IPS-20b (cell line): ENCODE measurements at regions not wholly inside any gene's neighbourhood (a gene's known extent, or its start where the extent isn't known, plus 50 kb on each side); places are given as distances from the start of the nearest gene placed in this dataset.

Experiments
- H3K27ac ChIP-seq: one replicate; pipeline ENCODE4 v1.5.1; 2013; ENCODE audit warnings: low read length
- H3K27me3 ChIP-seq: 2 replicates; pipeline ENCODE4 v1.6.1; 2013; ENCODE audit warnings: mild to moderate bottlenecking, low read length, inconsistent platforms; ENCODE audit not compliant: insufficient read depth
- H3K36me3 ChIP-seq: 2 replicates; pipeline ENCODE4 v1.6.1; 2013; ENCODE audit warnings: low read depth, mild to moderate bottlenecking, inconsistent platforms, low read length, moderate library complexity; ENCODE audit not compliant: insufficient read depth
- H3K4me1 ChIP-seq: 2 replicates; pipeline ENCODE4 v1.6.1; 2013; ENCODE audit warnings: mild to moderate bottlenecking, control low read depth, inconsistent platforms, low read length, moderate library complexity; ENCODE audit not compliant: insufficient read depth
- H3K4me3 ChIP-seq: 2 replicates; pipeline ENCODE4 v1.5.1; 2013; ENCODE audit warnings: mild to moderate bottlenecking, low read length, inconsistent platforms
- H3K9ac ChIP-seq: 2 replicates; pipeline ENCODE4 v1.6.1; 2013; ENCODE audit warnings: low read depth, mild to moderate bottlenecking, inconsistent platforms, low read length, moderate library complexity
- H3K9me3 ChIP-seq: 2 replicates; pipeline ENCODE4 v1.6.1; 2013; ENCODE audit warnings: mild to moderate bottlenecking, low read depth, low read length, inconsistent platforms; ENCODE audit not compliant: insufficient read depth

DNA sequence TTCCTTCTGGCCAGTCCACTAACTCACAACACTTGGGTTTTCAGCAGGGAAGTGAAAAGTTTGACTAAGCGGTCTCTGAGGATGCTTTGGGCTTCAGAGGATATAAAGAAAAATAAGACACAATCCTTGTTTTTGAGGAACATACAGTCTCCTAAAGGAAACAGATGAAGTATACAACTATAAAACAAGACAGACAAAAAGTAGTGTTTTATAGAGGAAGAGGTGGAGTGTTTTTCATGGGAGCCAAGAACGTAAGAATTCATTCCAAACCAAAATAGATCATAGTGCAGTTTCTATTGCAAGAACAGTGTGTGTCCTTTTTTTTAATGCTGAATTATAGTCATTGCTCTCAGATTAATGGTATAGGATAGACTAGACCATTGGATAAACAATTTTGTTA, 586.9 kb upstream of the BRINP1 start:
- H3K27me3 ChIP-seq, result no peaks in the 10 kb centered on the region
- H3K27ac ChIP-seq, result no peak overlapping the region
- H3K4me3 ChIP-seq, result no peak overlapping the region
- H3K9me3 ChIP-seq, result no peaks in the 10 kb centered on the region
- H3K9ac ChIP-seq, result no peak overlapping the region
- no peaks in the 10 kb centered on the region for H3K4me1 ChIP-seq
- H3K36me3 ChIP-seq, result no peaks in the 10 kb centered on the region

DNA sequence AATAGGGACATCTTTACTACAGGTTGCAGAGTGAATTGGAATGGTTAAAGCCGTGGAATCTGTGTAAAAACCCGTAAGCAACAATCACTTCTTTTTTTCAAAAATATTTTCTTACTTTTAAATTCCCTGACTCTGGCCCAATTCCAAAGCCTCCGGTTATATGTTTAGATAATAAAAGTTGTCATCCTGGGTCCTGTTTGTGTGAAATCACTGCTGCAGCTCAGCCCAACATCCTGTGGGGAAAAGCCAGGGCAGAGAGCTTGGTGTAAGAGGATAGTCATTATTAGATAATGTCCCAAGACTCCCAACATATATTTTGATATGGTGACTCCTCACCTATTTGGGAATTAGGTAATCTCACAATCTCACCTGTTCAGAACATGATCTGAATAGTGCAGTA, 586.0 kb upstream of the BRINP1 start:
- Histone ChIP-seq H3K36me3 (no peaks in the 10 kb centered on the region), H3K27ac (no peak overlapping the region), H3K9me3 (no peaks in the 10 kb centered on the region), H3K4me3 (no peak overlapping the region), H3K4me1 (no peaks in the 10 kb centered on the region), H3K9ac (no peak overlapping the region), H3K27me3 (no peaks in the 10 kb centered on the region)

DNA sequence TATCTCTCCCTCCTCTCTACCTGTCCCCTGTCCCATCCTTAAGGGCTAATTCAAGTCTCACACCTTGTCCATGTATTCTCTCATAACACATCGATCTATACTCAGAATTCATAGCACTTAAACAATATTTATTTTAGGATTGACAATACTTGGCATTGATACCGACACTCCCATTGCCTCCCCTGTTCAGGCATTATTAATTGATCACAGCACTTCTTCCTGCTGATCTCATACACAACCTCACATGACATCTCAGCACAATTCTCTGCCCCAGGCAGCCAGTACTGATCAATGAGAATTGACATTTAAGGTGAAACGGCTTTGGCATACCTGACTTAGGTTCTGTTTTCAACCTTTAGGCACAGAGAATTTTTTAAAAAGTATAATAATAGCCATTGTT, 582.4 kb upstream of the BRINP1 start:
- no peaks in the 10 kb centered on the region for H3K36me3 ChIP-seq
- H3K9me3 ChIP-seq, result no peaks in the 10 kb centered on the region
- no peaks in the 10 kb centered on the region for H3K27me3 ChIP-seq
- no peak overlapping the region for H3K4me3 ChIP-seq
- H3K9ac ChIP-seq, result no peak overlapping the region
- H3K4me1 ChIP-seq, result no peaks in the 10 kb centered on the region
- no peak overlapping the region for H3K27ac ChIP-seq

DNA sequence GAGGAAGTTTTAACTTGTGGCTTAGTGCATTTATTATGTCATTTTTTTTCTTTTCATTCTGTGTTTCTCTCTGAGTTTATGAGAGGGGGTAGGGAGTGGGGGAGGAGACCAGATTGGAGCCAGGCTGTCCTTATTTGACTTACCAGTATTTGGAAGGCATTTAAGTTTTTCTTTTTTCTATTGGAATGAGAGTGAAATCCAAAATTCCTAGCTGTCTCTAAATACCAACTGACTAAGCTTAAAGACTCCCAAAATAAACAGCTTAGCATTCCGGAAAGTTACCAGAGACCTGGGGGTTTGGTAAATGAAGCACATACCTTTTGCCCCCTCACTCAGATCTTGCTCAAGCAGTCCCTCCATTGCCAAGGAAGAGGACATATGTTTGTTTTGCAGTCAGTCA, 581.9 kb upstream of the BRINP1 start:
- Histone ChIP-seq H3K36me3 (no peaks in the 10 kb centered on the region), H3K27ac (no peak overlapping the region), H3K27me3 (no peaks in the 10 kb centered on the region), H3K4me1 (no peaks in the 10 kb centered on the region), H3K9ac (no peak overlapping the region), H3K4me3 (no peak overlapping the region), H3K9me3 (no peaks in the 10 kb centered on the region)

DNA sequence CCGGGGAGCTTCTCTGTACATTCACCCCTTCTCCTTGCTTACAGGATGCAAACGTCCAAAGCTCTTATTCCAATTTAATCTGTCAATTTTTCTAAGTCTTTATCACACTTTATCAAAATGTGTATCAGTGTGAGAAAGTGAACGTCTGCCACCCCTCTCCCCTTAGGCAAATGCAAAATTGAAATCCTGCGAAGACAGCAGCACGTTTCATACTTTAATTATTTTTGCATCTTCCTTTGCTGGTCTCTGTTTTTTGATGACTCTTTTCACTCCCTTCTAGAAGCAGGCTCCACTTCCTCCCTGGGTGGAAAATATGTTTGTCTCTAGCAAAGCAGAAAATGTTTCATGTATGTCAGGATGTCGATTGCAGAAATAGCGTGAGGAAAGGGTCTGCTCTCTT, 576.5 kb upstream of the BRINP1 start:
- no peak overlapping the region for H3K9ac ChIP-seq
- no peaks in the 10 kb centered on the region for H3K27me3 ChIP-seq
- H3K27ac ChIP-seq, result no peak overlapping the region
- no peak overlapping the region for H3K4me3 ChIP-seq
- no peaks in the 10 kb centered on the region for H3K36me3 ChIP-seq
- H3K9me3 ChIP-seq, result no peaks in the 10 kb centered on the region
- H3K4me1 ChIP-seq, result no peaks in the 10 kb centered on the region

DNA sequence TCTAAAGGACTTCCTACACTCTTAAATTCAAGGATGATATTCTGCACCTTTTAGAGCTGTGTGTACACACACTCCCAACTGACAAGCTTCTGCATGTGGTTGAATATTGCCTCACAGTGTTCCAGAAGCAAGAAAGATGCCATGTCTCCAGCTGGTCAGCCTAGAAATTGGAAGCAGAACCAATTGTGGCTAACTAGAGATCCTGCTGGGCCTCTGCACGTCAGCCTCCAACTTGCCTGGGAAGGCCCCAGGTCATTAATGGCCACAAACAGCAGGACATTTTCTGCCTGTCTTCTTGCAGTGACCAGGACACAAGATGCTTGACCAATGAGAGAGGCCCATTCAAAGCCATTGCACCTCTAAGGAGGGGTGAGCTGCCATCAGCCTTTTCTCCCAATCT, 571.9 kb upstream of the BRINP1 start:
- peaks cover 4% of the 10 kb centered on the region; the same call in 1 of the 2 replicates for H3K4me1 ChIP-seq
- no peaks in the 10 kb centered on the region for H3K27me3 ChIP-seq
- no peaks in the 10 kb centered on the region for H3K36me3 ChIP-seq
- no peak overlapping the region for H3K4me3 ChIP-seq
- H3K9me3 ChIP-seq, result no peaks in the 10 kb centered on the region
- H3K27ac ChIP-seq, result no peak overlapping the region
- H3K9ac ChIP-seq, result no peak overlapping the region

DNA sequence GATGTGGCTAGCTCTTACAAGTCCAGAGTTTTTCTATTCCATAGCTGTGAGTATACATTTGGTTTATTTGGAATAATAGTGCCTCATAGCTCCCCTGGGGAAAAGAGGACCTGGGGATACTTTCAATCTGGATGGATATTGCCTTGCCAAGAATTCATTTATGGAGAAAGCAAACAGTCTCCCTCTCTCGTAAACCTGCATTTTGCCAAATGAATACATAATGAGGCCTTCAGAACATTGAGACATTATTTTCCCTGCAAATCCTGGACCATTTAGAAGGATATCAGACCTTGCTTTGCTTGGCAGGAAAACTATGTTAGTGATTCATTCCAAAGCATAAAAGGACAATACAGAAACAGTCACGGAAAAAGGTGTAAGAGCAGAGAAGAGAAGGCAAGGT, 569.6 kb upstream of the BRINP1 start:
- Histone ChIP-seq H3K27me3 (no peaks in the 10 kb centered on the region), H3K36me3 (no peaks in the 10 kb centered on the region), H3K4me3 (no peak overlapping the region), H3K27ac (no peak overlapping the region), H3K9me3 (no peaks in the 10 kb centered on the region), H3K9ac (no peak overlapping the region), H3K4me1 (peaks cover 4% of the 10 kb centered on the region; the same call in 1 of the 2 replicates)

DNA sequence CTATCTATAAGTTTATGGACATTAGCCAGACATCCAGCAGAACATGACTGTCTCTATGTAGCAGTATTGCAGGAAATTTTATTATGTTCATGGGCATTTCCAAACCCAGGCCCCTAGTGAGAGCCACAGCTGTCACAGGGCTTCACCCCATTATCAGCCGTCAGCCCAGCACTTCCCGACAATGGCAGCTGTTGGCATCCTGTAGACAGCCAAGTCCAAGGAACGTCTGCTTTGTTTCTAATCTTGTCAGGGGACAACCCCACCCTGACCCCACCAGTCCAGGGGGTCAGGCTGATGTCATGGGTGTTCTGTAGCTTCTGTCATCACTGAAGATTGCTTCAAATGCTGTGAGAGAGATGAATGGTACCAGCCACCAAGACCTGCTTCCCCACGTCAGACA, 565.3 kb upstream of the BRINP1 start:
- no peaks in the 10 kb centered on the region for H3K27me3 ChIP-seq
- H3K36me3 ChIP-seq, result no peaks in the 10 kb centered on the region
- no peak overlapping the region for H3K9ac ChIP-seq
- H3K4me3 ChIP-seq, result no peak overlapping the region
- H3K9me3 ChIP-seq, result peaks cover 4% of the 10 kb centered on the region; the same call in 1 of the 2 replicates
- H3K27ac ChIP-seq, result no peak overlapping the region
- H3K4me1 ChIP-seq, result no peaks in the 10 kb centered on the region

DNA sequence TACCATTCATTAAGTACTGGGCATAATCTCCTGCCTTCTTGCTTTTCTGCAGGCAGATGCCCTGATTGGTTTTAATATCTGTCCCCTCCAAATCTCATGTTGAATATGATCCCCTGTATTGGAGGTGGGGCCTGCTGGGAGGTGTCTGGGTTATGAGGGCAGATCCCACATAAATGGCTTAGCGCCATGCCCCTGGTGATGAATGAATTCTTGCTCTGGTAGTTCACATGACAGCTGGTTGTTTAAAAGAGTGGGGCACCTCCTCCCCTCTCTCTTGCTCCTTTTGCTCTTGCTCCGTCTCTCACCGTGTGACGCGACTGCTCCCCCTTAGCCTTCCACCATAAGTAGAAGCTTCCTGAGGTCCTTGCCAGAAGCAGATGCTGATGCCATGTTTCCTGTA, 564.0 kb upstream of the BRINP1 start:
- H3K4me3 ChIP-seq, result no peak overlapping the region
- H3K4me1 ChIP-seq, result no peaks in the 10 kb centered on the region
- H3K9ac ChIP-seq, result no peak overlapping the region
- no peaks in the 10 kb centered on the region for H3K27me3 ChIP-seq
- peaks cover 4% of the 10 kb centered on the region; the same call in 1 of the 2 replicates for H3K9me3 ChIP-seq
- no peak overlapping the region for H3K27ac ChIP-seq
- no peaks in the 10 kb centered on the region for H3K36me3 ChIP-seq

DNA sequence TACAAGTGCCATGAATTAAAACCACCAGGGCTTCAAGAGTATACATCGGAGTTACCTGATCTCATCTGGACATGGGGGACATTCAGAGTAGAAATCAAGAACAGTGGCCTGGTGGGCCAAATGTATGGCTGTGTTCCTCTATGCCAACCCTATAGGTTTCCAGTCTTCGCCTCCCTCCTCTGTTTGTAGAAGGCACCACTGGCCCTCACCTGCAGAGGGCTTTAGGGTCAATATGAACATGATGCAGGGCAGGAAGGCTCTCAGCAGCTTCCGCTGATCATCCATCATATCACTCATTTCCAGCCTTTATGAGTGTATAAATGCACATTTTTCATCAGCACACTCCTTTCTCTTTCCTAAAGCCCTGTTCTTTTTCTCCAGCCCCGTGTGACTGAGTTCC, 555.5 kb upstream of the BRINP1 start:
- Histone ChIP-seq H3K27ac (no peak overlapping the region), H3K36me3 (no peaks in the 10 kb centered on the region)

DNA sequence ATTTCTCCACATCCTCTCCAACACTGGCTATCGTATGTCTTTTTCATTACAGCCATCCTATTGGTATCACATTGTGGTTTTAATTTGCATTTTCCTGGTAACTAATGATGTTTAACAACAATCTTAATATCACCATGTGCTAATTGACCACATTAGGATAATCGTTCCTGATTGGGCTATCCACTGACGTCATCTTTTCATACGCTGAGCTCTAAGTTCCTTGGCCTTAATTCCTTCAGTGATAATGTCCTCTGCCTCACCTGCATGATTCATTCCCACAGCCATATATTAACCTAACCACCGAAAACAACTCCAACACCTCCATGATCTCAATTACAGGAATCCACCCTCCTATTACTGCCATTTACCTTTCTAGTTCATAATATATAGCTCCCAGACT, 547.9 kb upstream of the BRINP1 start:
- Histone ChIP-seq H3K9me3 (no peaks in the 10 kb centered on the region), H3K4me1 (no peaks in the 10 kb centered on the region), H3K27me3 (no peaks in the 10 kb centered on the region), H3K36me3 (no peaks in the 10 kb centered on the region), H3K27ac (no peak overlapping the region), H3K4me3 (no peak overlapping the region), H3K9ac (no peak overlapping the region)

More for the DNA sequence above, 555.5 kb upstream of the BRINP1 start:
- H3K9me3 ChIP-seq, result no peaks in the 10 kb centered on the region
- H3K9ac ChIP-seq, result no peak overlapping the region
- no peaks in the 10 kb centered on the region for H3K27me3 ChIP-seq
- H3K4me1 ChIP-seq, result no peaks in the 10 kb centered on the region
- H3K4me3 ChIP-seq, result no peak overlapping the region

DNA sequence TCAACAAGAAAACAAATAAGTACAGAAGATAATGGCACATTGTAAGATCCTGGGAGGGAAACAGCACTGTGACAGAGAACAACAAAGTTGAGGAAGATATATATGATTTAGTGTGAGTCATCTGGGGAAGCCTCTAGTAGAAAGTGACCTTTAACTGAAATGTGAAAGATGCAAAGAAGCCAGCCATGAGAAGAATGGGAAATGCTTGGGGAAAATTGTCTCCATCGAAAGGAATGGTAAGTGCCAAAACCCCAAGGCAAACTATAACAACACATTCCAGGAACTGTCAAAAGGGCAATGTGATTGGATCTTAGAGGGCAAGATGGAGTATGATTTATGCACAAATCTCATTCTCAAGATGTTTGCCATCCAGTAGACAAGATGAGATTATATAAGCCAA, 537.8 kb upstream of the BRINP1 start:
- H3K9ac ChIP-seq, result no peak overlapping the region
- H3K4me3 ChIP-seq, result no peak overlapping the region
- H3K27me3 ChIP-seq, result no peaks in the 10 kb centered on the region
- peaks cover 10% of the 10 kb centered on the region for H3K4me1 ChIP-seq
- H3K36me3 ChIP-seq, result no peaks in the 10 kb centered on the region
- peaks cover 11% of the 10 kb centered on the region; the same call in 1 of the 2 replicates for H3K9me3 ChIP-seq
- no peak overlapping the region for H3K27ac ChIP-seq

DNA sequence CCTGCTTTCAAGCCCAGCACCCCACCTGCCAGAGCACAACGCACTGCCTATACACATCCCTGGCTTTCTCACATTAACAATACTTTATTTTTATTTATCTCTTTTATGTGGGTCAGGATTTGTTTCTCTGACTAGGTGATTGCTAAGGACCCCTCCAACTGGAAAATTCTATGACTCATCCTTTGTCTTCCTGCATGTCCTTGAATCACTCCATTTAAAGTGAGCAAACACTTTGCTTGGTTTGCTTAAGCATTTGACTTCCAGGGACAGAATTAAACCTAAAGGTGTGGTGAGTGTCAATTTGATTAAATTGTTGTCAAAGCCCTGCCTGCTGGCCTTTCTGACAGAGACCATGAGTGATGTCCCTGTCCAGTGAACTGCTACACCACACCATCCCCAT, 536.5 kb upstream of the BRINP1 start:
- Histone ChIP-seq H3K4me1 (peaks cover 10% of the 10 kb centered on the region), H3K36me3 (no peaks in the 10 kb centered on the region), H3K27ac (no peak overlapping the region), H3K27me3 (no peaks in the 10 kb centered on the region), H3K4me3 (no peak overlapping the region), H3K9ac (no peak overlapping the region), H3K9me3 (peaks cover 11% of the 10 kb centered on the region; the same call in 1 of the 2 replicates)
